ENCODE measurements at regions not wholly inside any gene's neighbourhood (a gene's known extent, or its start where the extent isn't known, plus 50 kb on each side); places are given as distances from the start of the nearest gene placed in this dataset.

GRCh38 chr2:175557810-175558377 lies 376.4 kb upstream of the ATP5MC3 start:
- DNase-seq: no peak
- 73% methylated on average over 6 of the region's 6 CpGs for WGBS
- no peak for ATAC-seq
- no peaks in the 10 kb centered on the region for H3K27me3 ChIP-seq (ENCODE audit: control insufficient read depth, insufficient read depth)
- H3K9me3 ChIP-seq (ENCODE audit: control insufficient read depth, low read length): no peaks in the 10 kb centered on the region
- no peak overlapping the region for H3K4me3 ChIP-seq (ENCODE audit: low read length)
- intact Hi-C loops (cut with DNase I): no loop called here
- no peak overlapping the region for H3K27ac ChIP-seq (ENCODE audit: low read length)
- no peaks in the 10 kb centered on the region for H3K4me1 ChIP-seq (ENCODE audit: control insufficient read depth, insufficient read depth, low read length)

DNA sequence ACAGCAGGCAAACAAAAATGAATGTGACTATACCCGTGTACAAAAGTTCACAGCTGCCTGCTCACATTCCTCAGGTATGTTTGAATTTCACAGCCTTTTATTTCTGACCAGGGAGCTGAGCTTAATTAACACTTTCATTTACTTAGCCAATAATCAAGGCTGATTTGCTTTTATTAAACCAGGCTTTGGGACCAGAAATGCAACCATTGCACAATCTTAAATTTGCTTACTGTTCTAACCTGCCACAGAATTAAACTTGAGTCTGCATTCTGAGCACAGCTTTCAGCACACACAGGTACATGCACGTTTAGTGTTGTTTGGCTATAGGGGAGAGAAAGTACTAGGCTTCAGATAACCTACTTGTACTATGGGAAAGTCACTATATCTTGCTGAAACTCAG lies 372.4 kb upstream of the ATP5MC3 start:
- no peaks in the 10 kb centered on the region for H3K27me3 ChIP-seq (ENCODE audit: control insufficient read depth, insufficient read depth)
- ATAC-seq: no peak

DNA sequence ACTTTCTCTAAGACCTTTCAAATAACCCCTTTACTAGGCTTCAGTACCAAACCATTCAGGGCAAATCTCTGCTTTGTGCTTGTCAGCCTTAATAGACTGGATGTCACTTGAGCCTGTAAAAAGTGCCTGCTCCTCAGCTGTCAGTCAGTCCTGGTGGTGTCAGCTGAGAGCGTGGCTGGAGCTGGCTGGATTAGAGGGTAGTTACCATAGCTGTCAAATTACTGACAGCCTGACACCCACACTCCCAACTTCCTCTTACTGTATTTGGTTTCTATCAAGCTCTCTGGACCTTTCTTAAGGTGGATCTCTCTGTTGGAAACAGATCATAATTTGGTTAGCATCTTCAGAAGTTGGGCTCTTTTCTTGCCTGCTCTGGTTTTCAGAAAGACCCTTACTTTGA lies 371.4 kb upstream of the ATP5MC3 start:
- Histone ChIP-seq H3K9me3 (ENCODE audit: control insufficient read depth, low read length) (no peaks in the 10 kb centered on the region), H3K27me3 (ENCODE audit: control insufficient read depth, insufficient read depth) (no peaks in the 10 kb centered on the region), H3K27ac (ENCODE audit: low read length) (no peak overlapping the region), H3K4me3 (ENCODE audit: low read length) (no peak overlapping the region), H3K4me1 (ENCODE audit: control insufficient read depth, insufficient read depth, low read length) (no peaks in the 10 kb centered on the region)
- DNase-seq (peak in 2 of 3 donors; percentile 18 to 41), ATAC-seq (peak; percentile 35 to 55)
- intact Hi-C loops (cut with DNase I): no loop called here
- 9% methylated on average over 1 of the region's 1 CpG for WGBS

More for the DNA sequence above, 372.4 kb upstream of the ATP5MC3 start:
- Histone ChIP-seq H3K9me3 (ENCODE audit: control insufficient read depth, low read length) (no peaks in the 10 kb centered on the region), H3K27ac (ENCODE audit: low read length) (no peak overlapping the region), H3K4me1 (ENCODE audit: control insufficient read depth, insufficient read depth, low read length) (no peaks in the 10 kb centered on the region), H3K4me3 (ENCODE audit: low read length) (no peak overlapping the region)
- WGBS: 43% methylated on average over 2 of the region's 2 CpGs
- intact Hi-C loops (cut with DNase I): no loop called here
- no peak for DNase-seq

DNA sequence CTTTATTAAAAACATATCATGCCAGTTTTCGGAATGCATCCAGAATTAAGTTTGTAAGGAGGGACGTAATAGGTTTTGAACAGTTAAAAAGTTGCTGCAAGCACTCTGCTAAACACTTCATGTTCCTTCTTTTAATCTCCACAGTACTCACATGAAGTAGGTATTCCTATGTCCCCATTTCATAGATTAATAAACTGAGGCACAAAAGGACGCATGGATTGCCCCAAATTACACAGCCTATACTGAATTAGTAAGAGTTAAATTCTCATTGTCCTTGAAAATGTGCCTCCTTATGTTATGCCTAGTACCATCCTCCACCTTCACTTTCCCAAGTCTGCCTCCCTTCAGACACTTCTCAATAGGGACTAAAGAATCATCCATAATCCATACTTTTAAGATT lies 358.9 kb upstream of the ATP5MC3 start:
- no peaks in the 10 kb centered on the region for H3K9me3 ChIP-seq (ENCODE audit: control insufficient read depth, low read length)
- no peaks in the 10 kb centered on the region for H3K27me3 ChIP-seq (ENCODE audit: control insufficient read depth, insufficient read depth)
- ATAC-seq (no peak), DNase-seq (no peak)
- no peak overlapping the region for H3K27ac ChIP-seq (ENCODE audit: low read length)
- intact Hi-C loops (cut with DNase I): no loop called here
- no peaks in the 10 kb centered on the region for H3K4me1 ChIP-seq (ENCODE audit: control insufficient read depth, insufficient read depth, low read length)
- no peak overlapping the region for H3K4me3 ChIP-seq (ENCODE audit: low read length)
- WGBS: 91% methylated on average over 3 of the region's 3 CpGs

- WGBS: 76% methylated on average over 4 of the region's 4 CpGs
- ATAC-seq (no peak), DNase-seq (no peak)
- intact Hi-C loops (cut with DNase I): no loop called here
- Histone ChIP-seq H3K9me3 (ENCODE audit: control insufficient read depth, low read length) (no peaks in the 10 kb centered on the region), H3K27ac (ENCODE audit: low read length) (no peak overlapping the region), H3K4me1 (ENCODE audit: control insufficient read depth, insufficient read depth, low read length) (no peaks in the 10 kb centered on the region), H3K27me3 (ENCODE audit: control insufficient read depth, insufficient read depth) (no peaks in the 10 kb centered on the region), H3K4me3 (ENCODE audit: low read length) (no peak overlapping the region)
Measured at GRCh38 chr2:175539122-175539521, 357.6 kb upstream of the ATP5MC3 start.

DNA sequence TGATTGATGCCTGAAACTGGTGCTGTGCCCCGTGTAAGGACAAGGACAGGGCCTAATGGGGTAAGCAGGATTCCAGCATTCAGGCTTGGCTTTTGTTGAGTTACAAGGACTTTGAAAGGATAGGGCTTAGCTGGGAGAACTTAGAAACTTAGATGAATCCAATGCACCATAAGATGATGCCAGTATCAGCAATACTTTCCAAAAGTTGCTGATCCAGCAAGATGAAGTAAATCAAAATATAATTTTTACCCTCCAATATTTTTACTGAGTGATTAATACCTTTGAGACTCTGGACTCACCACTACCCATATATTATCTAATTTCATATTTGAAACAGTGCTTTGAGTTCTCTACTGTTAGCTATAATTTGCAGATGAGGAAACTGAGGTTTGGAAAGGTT lies 354.5 kb upstream of the ATP5MC3 start:
- no peak overlapping the region for H3K27ac ChIP-seq (ENCODE audit: low read length)
- ATAC-seq (no peak), DNase-seq (no peak)
- intact Hi-C loops (cut with DNase I): no loop called here
- no peaks in the 10 kb centered on the region for H3K9me3 ChIP-seq (ENCODE audit: control insufficient read depth, low read length)
- no peaks in the 10 kb centered on the region for H3K27me3 ChIP-seq (ENCODE audit: control insufficient read depth, insufficient read depth)
- 46% methylated on average over 1 of the region's 1 CpG for WGBS
- H3K4me1 ChIP-seq (ENCODE audit: control insufficient read depth, insufficient read depth, low read length): no peaks in the 10 kb centered on the region
- H3K4me3 ChIP-seq (ENCODE audit: low read length): no peak overlapping the region

GRCh38 chr2:175535631-175536030 lies 354.1 kb upstream of the ATP5MC3 start:
- ATAC-seq (no peak), DNase-seq (no peak)
- Histone ChIP-seq H3K4me3 (ENCODE audit: low read length) (no peak overlapping the region), H3K27me3 (ENCODE audit: control insufficient read depth, insufficient read depth) (no peaks in the 10 kb centered on the region), H3K4me1 (ENCODE audit: control insufficient read depth, insufficient read depth, low read length) (no peaks in the 10 kb centered on the region), H3K9me3 (ENCODE audit: control insufficient read depth, low read length) (no peaks in the 10 kb centered on the region), H3K27ac (ENCODE audit: low read length) (no peak overlapping the region)
- intact Hi-C loops (cut with DNase I): no loop called here
- WGBS: 68% methylated on average over 4 of the region's 4 CpGs

- H3K4me1 ChIP-seq (ENCODE audit: control insufficient read depth, insufficient read depth, low read length): no peaks in the 10 kb centered on the region
- no peaks in the 10 kb centered on the region for H3K9me3 ChIP-seq (ENCODE audit: control insufficient read depth, low read length)
- H3K27ac ChIP-seq (ENCODE audit: low read length): no peak overlapping the region
- intact Hi-C loops (cut with DNase I): no loop called here
- ATAC-seq (no peak), DNase-seq (no peak)
- H3K27me3 ChIP-seq (ENCODE audit: control insufficient read depth, insufficient read depth): no peaks in the 10 kb centered on the region
- no peak overlapping the region for H3K4me3 ChIP-seq (ENCODE audit: low read length)
- WGBS: 63% methylated on average over 1 of the region's 1 CpG
Measured at GRCh38 chr2:175525975-175526374, 344.5 kb upstream of the ATP5MC3 start.

- 60% methylated on average over 2 of the region's 2 CpGs for WGBS
- no peak overlapping the region for H3K4me3 ChIP-seq (ENCODE audit: low read length)
- ATAC-seq: no peak
Measured at GRCh38 chr2:175523001-175523400, 341.5 kb upstream of the ATP5MC3 start.

DNA sequence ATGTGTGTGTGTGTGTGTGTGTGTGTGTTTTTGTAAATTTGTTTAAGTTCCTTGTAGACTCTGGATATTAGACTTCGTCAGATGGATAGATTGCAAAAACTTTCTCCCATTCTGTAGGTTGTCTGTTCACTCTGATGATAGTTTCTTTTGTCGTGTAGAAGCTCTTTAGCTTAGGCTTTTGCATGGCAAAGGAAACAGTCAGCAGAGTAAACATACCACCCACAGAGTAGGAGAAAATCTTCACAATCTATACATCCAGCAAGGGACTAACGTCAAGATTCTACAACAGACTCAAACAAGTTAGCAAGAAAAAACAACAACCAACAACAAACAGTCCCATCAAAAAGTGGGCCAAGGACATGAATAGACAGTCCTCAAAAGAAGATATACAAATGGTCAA lies 336.7 kb upstream of the ATP5MC3 start:
- intact Hi-C loops (cut with DNase I): no loop called here
- H3K27me3 ChIP-seq (ENCODE audit: control insufficient read depth, insufficient read depth): no peaks in the 10 kb centered on the region
- DNase-seq (no peak), ATAC-seq (no peak)
- no peaks in the 10 kb centered on the region for H3K4me1 ChIP-seq (ENCODE audit: control insufficient read depth, insufficient read depth, low read length)
- H3K9me3 ChIP-seq (ENCODE audit: control insufficient read depth, low read length): no peaks in the 10 kb centered on the region
- no peak overlapping the region for H3K27ac ChIP-seq (ENCODE audit: low read length)
- WGBS: 42% methylated on average over 3 of the region's 3 CpGs
- no peak overlapping the region for H3K4me3 ChIP-seq (ENCODE audit: low read length)

More at GRCh38 chr2:175523001-175523400, 341.5 kb upstream of the ATP5MC3 start:
- intact Hi-C loops (cut with DNase I): no loop called here
- Histone ChIP-seq H3K4me1 (ENCODE audit: control insufficient read depth, insufficient read depth, low read length) (no peaks in the 10 kb centered on the region), H3K9me3 (ENCODE audit: control insufficient read depth, low read length) (no peaks in the 10 kb centered on the region), H3K27ac (ENCODE audit: low read length) (no peak overlapping the region), H3K27me3 (ENCODE audit: control insufficient read depth, insufficient read depth) (no peaks in the 10 kb centered on the region)
- no peak for DNase-seq

DNA sequence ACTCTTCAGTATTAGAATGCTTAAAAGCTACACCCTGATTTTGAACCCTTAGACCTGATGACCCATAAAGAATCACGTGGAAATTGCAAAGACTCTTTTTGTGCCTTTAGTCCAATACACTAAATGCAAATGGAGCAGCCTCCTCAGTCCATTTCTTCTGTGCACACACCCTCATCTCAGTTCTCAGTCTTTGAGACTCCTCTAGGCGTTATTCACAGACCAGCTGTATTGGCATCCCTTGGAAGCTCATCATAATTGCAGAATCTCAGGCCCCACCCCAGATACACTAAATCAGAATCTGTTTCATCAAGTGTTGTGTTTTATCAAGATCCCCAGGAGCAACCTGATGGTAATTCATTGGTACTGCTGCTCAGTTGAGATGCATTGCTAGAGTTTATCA lies 335.0 kb upstream of the ATP5MC3 start:
- Histone ChIP-seq H3K27me3 (ENCODE audit: control insufficient read depth, insufficient read depth) (no peaks in the 10 kb centered on the region), H3K4me1 (ENCODE audit: control insufficient read depth, insufficient read depth, low read length) (no peaks in the 10 kb centered on the region), H3K27ac (ENCODE audit: low read length) (no peak overlapping the region), H3K9me3 (ENCODE audit: control insufficient read depth, low read length) (no peaks in the 10 kb centered on the region), H3K4me3 (ENCODE audit: low read length) (no peak overlapping the region)
- no peak for DNase-seq
- WGBS: 71% methylated on average over 2 of the region's 2 CpGs
- ATAC-seq: no peak
- intact Hi-C loops (cut with DNase I): no loop called here

GRCh38 chr2:175500255-175500654 lies 318.7 kb upstream of the ATP5MC3 start:
- intact Hi-C loops (cut with DNase I): no loop called here
- Histone ChIP-seq H3K4me3 (ENCODE audit: low read length) (no peak overlapping the region), H3K27ac (ENCODE audit: low read length) (no peak overlapping the region), H3K4me1 (ENCODE audit: control insufficient read depth, insufficient read depth, low read length) (no peaks in the 10 kb centered on the region), H3K9me3 (ENCODE audit: control insufficient read depth, low read length) (peaks cover 2% of the 10 kb centered on the region), H3K27me3 (ENCODE audit: control insufficient read depth, insufficient read depth) (no peaks in the 10 kb centered on the region)
- no peak for ATAC-seq
- DNase-seq: no peak
